ENCODE measurements at regions not wholly inside any gene's neighbourhood (a gene's known extent, or its start where the extent isn't known, plus 50 kb on each side); places are given as distances from the start of the nearest gene placed in this dataset.

DNA sequence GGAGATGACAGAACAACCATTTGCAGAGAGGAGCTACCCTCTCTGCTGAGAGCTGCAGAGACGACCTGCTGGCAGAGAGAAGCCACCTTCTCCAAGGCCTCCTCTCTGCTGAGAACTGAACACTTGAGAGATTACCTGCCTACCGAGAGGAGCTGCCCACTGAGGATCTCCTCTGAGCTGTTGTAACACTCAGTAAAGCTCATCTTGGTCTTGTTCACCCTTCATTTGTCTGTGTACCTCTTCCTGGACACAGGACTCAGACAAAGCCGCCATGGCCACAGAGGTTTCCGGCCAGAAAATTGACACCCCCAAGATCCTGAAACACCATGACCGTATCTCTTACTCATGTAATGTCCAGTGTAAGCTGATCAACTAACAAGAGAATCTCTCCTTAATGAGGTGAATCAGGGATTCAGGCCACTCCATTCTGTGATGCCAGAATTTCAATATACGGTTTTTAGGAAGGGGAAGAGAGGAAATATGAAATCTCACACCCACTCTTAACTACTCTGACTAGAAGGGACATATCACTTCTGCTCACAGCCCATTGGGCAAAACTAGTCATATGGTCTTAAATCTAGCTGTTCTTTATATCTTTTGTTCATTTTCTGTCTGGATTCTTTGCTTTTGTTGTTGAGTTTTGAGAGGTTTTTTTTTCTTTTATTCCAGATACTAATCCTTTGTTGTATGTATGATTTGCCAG is 83.8 kb downstream of the RHOU start:
- no peaks in the 10 kb centered on the region for H3K36me3 ChIP-seq
- in situ Hi-C loops (cut with MboI; ENCODE audit: low sequenced_read_pairs in 4 of 4) (no loop called here), intact Hi-C loops (cut with DNase I; ENCODE audit: low total_unique reads) (no loop called here)
- no peaks in the 10 kb centered on the region for H3K27me3 ChIP-seq
- ATAC-seq (no peak), DNase-seq (no peak)
- H3K27ac ChIP-seq, result no peak overlapping the region
- H3K9me3 ChIP-seq, result no peaks in the 10 kb centered on the region
- TF ChIP-seq, protein P1, sequence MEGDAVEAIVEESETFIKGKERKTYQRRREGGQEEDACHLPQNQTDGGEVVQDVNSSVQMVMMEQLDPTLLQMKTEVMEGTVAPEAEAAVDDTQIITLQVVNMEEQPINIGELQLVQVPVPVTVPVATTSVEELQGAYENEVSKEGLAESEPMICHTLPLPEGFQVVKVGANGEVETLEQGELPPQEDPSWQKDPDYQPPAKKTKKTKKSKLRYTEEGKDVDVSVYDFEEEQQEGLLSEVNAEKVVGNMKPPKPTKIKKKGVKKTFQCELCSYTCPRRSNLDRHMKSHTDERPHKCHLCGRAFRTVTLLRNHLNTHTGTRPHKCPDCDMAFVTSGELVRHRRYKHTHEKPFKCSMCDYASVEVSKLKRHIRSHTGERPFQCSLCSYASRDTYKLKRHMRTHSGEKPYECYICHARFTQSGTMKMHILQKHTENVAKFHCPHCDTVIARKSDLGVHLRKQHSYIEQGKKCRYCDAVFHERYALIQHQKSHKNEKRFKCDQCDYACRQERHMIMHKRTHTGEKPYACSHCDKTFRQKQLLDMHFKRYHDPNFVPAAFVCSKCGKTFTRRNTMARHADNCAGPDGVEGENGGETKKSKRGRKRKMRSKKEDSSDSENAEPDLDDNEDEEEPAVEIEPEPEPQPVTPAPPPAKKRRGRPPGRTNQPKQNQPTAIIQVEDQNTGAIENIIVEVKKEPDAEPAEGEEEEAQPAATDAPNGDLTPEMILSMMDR (IDR thresholded peaks at IDR 0.05 in 4 of 5, conservative IDR thresholded peaks at IDR 0.05 in 1 of 5), result no peak
- TF ChIP-seq POLR2A (IDR thresholded peaks at IDR 0.05), result no peak
- no peak overlapping the region for H3K4me3 ChIP-seq
- no peaks in the 10 kb centered on the region for H3K4me1 ChIP-seq

DNA sequence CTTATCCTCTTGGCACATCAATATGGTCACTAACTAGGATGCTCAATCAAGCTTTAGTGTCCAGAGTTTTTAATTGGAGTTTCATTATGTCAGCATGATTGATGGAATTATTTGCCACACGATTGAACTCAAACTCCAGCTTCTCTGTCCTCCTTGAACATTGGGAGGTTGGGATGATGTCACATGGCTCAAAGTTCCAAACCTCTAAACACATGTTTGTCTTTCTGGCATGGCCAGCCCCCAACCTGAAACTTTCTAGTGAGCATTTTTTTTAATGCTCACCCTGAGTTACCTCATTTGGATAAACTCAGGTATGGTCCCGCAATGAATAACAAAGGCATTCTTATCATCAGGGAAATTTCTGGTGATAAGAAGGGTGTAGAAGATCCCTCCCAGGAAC is 86.0 kb downstream of the RHOU start:
- H3K27me3 ChIP-seq, result no peaks in the 10 kb centered on the region
- ATAC-seq, result no peak
- TF ChIP-seq, protein P1 (IDR thresholded peaks at IDR 0.05 in 4 of 5, conservative IDR thresholded peaks at IDR 0.05 in 1 of 5), result no peak
- no peak for TF ChIP-seq POLR2A (IDR thresholded peaks at IDR 0.05)
- no peak overlapping the region for H3K4me3 ChIP-seq
- intact Hi-C loops (cut with DNase I; ENCODE audit: low total_unique reads) (no loop called here), in situ Hi-C loops (cut with MboI; ENCODE audit: low sequenced_read_pairs in 4 of 4) (no loop called here)
- no peaks in the 10 kb centered on the region for H3K9me3 ChIP-seq
- no peak for DNase-seq
- no peaks in the 10 kb centered on the region for H3K4me1 ChIP-seq
- H3K27ac ChIP-seq, result no peak overlapping the region
- H3K36me3 ChIP-seq, result no peaks in the 10 kb centered on the region

DNA sequence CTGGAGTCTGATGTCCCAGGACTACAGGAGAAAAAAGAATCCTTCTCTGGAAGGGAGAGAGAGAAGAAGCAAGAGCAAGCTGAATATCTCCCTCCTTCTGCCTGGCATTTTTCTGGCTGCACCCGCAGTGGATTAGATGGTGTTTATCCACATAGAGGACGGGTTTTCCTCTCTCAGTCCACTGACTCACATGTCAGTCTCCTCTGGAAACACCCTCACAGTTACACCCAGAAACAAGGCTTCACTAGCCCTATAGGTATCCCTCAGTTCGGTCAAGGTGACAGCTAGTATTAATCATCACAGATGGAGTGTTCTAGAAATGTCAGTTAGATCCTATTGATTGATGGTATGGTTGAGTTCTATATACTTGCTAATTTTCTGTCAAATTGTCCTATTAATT is 87.9 kb downstream of the RHOU start:
- H3K4me1 ChIP-seq, result peaks cover 0 to 6% of the 10 kb centered on the region in 2 donors
- H3K9me3 ChIP-seq, result no peaks in the 10 kb centered on the region
- H3K27ac ChIP-seq, result no peak overlapping the region
- no peak overlapping the region for H3K4me3 ChIP-seq
- ATAC-seq, result no peak
- no peaks in the 10 kb centered on the region for H3K36me3 ChIP-seq
- DNase-seq, result no peak
- H3K27me3 ChIP-seq, result no peaks in the 10 kb centered on the region
- TF ChIP-seq POLR2A (IDR thresholded peaks at IDR 0.05), result no peak
- TF ChIP-seq, protein P1 (IDR thresholded peaks at IDR 0.05 in 4 of 5, conservative IDR thresholded peaks at IDR 0.05 in 1 of 5), result no peak
- in situ Hi-C loops (cut with MboI; ENCODE audit: low sequenced_read_pairs in 4 of 4) (no loop called here), intact Hi-C loops (cut with DNase I; ENCODE audit: low total_unique reads) (no loop called here)

DNA sequence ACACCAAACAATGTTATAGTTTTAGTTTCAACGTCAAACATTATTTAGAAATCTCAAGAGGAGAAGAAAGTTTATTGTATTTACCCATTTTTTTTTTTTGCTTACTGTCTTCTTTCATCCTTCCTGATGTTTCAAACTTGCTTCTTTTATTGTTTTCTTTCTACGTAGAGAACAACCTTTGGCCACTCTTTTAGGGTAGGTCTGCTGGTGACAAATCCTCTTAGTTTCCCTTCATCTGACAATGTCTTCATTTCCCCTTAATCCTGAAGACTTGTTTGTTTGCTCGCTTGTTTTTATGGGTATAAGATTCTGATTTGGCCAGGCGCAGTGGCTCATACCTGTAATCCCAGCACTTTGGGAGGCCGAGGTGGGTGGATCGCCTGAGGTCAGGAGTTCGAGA is 89.1 kb downstream of the RHOU start:
- peaks cover 0 to 6% of the 10 kb centered on the region in 2 donors for H3K4me1 ChIP-seq
- no peaks in the 10 kb centered on the region for H3K27me3 ChIP-seq
- ATAC-seq (no peak), DNase-seq (no peak)
- in situ Hi-C loops (cut with MboI; ENCODE audit: low sequenced_read_pairs in 4 of 4) (no loop called here), intact Hi-C loops (cut with DNase I; ENCODE audit: low total_unique reads) (no loop called here)
- H3K27ac ChIP-seq, result no peak overlapping the region
- no peak overlapping the region for H3K4me3 ChIP-seq
- H3K9me3 ChIP-seq, result no peaks in the 10 kb centered on the region
- no peak for TF ChIP-seq POLR2A (IDR thresholded peaks at IDR 0.05)
- TF ChIP-seq, protein P1 (IDR thresholded peaks at IDR 0.05 in 4 of 5, conservative IDR thresholded peaks at IDR 0.05 in 1 of 5), result no peak
- H3K36me3 ChIP-seq, result no peaks in the 10 kb centered on the region

DNA sequence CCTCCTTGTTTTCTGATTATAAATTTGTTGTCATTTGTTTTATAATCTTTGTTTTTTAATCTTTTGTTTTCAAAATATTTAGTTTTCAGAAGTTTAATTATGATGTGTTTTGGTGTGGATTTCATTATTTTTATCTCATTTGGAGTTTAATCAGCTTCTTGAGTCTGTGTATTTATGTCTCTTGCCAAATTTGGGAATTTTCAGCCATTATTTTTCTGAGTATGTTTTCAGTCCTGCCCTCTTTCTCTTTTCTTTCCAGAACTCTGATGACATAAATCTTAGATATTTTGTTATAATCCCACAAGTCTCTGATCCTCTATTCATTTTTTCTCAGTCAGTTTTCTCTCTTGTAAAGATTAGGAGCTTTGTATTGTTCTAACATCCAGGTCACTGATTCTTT is 89.8 kb downstream of the RHOU start:
- H3K4me3 ChIP-seq, result no peak overlapping the region
- intact Hi-C loops (cut with DNase I; ENCODE audit: low total_unique reads), result no loop called here
- no peak for DNase-seq

More for the DNA sequence above, 89.8 kb downstream of the RHOU start:
- in situ Hi-C loops (cut with MboI; ENCODE audit: low sequenced_read_pairs in 4 of 4), result no loop called here
- no peak for ATAC-seq
- TF ChIP-seq POLR2A (IDR thresholded peaks at IDR 0.05), result no peak
- TF ChIP-seq, protein P1 (IDR thresholded peaks at IDR 0.05 in 4 of 5, conservative IDR thresholded peaks at IDR 0.05 in 1 of 5), result no peak
- Histone ChIP-seq H3K4me1 (peaks cover 0 to 9% of the 10 kb centered on the region in 2 donors), H3K27ac (no peak overlapping the region), H3K36me3 (no peaks in the 10 kb centered on the region), H3K9me3 (no peaks in the 10 kb centered on the region), H3K27me3 (no peaks in the 10 kb centered on the region)

Measured in gastrocnemius medialis (tissue), 4 donors.